H4 (cell line): ENCODE measurements at regions not wholly inside any gene's neighbourhood (a gene's known extent, or its start where the extent isn't known, plus 50 kb on each side); places are given as distances from the start of the nearest gene placed in this dataset.
A peak's percentile ranks its signal among the peaks of the same experiment; 100 is the strongest.

Experiments used
- DNase-seq: peaks from one replicate; pipeline ENCODE4 v3.0.0-alpha.2; 2015; ENCODE audit warnings: low spot score

- DNase-seq, result peak; percentile 32
Measured at GRCh38 chr5:39518516-39518915, 93.7 kb upstream of the DAB2 start.

DNA sequence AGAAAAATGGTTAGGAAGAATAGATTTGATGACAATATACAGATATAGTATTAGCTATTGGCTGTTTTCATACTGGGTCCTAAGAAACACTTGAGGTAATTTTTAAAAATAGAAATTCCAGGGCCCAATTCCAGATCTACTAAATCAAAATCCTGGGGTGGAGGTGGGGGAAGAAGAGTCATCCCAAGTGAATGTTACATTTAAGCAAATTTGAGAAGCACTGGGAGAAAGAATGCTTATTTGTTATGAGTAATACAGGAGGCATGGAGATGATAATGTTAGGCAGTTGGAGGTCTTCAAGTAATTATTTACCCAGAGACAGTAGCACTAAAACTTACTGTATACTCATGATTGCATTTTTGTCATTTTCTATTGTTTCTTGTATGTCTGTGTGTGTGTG, 93.0 kb upstream of the DAB2 start:
- peak; percentile 33 for DNase-seq

GRCh38 chr5:39515881-39516280, 91.1 kb upstream of the DAB2 start:
- DNase-seq, result no peak

DNA sequence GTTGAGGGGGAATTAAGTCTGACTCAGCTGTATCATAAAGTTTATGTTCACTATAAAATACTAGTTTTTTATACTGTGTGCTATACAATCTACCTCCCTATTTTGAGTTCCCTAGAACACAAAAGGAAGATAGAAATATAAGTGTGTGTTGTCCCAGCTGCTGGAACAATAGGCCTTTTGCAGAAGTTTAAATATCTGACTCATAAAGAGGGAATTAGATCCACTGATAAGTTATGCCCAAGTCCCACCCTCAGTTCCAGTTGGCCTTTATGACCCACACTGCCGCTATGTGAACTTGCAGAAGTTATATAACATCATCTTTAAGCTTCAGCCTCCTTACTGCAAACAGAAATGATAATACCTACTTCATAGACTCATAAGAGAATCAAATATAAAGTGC, 88.5 kb upstream of the DAB2 start:
- DNase-seq, result peak; percentile 17

GRCh38 chr5:39506211-39506610, 81.4 kb upstream of the DAB2 start:
- no peak for DNase-seq

GRCh38 chr5:39505791-39506190, 81.0 kb upstream of the DAB2 start:
- DNase-seq, result no peak

DNA sequence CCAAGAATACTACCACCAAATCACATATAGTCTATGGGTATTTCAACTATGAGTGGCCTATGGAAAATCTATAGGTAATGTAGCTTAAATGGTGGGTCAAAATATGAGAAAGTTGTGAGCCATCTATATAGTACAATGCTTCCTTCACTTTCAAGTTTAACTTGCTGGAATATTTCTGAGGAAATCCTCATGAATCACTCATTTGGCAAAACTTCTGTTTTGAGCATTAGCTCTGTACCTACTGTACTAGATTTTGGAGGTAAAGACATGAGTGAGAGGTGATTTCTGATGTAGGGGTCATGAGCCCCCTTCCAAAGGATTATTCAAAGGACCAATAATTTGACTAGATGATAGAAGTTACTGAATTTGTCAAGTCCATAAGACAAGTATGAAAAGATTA, 80.6 kb upstream of the DAB2 start:
- DNase-seq, result no peak

- no peak for DNase-seq
Measured at GRCh38 chr5:39503155-39503554, 78.4 kb upstream of the DAB2 start.

DNA sequence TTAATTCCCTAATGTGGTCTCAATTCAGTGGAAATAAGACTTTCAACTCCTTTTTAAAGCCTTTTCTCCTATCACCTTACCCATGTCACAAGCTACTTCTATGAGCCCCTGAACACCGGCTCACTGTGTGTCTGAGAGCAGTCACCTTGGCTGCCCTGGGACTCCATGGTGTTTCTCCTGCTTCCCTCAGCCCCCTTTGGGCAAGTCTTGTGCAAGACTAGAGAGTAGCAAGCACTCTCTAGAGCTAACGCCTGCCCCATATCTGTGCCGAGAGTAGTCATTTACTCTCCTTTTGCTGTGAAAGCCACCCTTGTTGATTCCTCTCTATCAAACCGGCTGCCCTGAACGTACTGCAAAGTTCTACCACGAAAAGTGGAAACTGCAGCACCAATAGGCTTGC, 77.9 kb upstream of the DAB2 start:
- no peak for DNase-seq

DNA sequence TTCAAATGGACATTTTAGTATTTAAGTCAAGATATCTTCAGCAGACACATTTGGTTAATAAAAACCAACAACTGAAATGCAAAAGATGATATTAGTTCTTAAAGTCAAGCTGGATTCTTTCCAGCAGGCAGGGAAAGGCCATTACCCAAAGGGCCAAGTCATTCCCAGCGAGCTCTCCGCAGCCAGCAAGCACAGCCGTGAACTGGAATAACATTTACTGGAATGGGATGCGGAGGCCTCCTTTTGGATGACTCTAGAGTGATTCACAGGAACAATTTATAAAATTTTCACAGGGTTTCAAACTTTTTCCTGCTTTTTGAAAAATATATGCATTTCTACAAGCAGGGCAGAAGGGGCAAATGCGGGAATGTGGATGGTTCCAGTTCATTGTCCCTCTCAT, 76.6 kb upstream of the DAB2 start:
- peak; percentile 58 for DNase-seq

GRCh38 chr5:39500551-39501175, 75.9 kb upstream of the DAB2 start:
- DNase-seq, result no peak

DNA sequence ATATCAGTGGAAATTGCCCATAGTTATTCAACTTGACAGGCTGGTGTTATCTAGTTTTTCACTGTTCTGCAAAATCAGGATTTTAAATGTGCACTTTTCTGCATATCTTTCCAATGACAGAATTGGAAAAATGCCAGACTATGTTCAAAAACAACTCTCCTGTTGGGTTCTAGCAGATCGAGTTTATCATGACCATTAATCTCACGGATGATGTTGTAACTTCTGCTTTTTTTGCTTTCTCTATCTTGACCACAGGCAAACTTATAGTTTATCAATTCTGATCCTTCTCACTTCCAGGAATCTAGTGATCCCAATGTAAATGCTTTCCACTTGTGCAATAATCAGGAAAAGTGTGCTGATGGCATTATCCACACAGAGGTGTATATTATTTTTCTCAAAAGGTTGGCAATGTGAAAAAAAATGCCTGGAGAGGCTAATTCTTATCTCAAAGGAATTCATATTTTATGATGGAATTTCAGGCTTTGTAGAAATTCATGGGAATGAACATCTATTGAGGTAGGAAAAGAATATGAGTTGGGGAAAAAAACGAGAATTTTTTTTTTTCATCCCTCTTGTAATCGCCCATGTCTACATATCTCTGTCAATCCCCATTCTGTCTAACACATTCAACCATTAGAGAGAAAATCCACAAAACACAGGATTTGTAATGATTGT, 73.6 kb upstream of the DAB2 start:
- no peak for DNase-seq

DNA sequence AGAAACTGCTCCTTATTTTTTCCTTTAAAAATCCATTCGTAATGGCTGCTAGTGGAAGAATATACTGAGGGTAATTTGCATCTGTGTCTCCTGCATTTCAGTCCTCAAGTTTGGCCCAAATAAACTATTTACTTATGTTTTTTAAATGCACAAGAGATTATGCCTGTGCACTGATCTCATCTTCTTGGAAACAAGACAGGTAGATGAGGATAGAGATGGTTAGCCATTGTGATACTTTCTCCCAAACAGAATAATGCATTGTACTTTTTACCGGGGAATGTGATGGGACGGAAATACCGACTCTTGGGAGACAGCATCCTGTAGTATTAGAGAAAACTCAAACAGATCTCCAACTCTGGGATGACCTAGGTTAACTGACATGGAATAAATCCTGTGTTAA, 72.5 kb upstream of the DAB2 start:
- no peak for DNase-seq

- DNase-seq, result no peak
Measured at GRCh38 chr5:39495227-39495626, 70.4 kb upstream of the DAB2 start.

- DNase-seq, result no peak
Measured at GRCh38 chr5:39494534-39494933, 69.8 kb upstream of the DAB2 start.

DNA sequence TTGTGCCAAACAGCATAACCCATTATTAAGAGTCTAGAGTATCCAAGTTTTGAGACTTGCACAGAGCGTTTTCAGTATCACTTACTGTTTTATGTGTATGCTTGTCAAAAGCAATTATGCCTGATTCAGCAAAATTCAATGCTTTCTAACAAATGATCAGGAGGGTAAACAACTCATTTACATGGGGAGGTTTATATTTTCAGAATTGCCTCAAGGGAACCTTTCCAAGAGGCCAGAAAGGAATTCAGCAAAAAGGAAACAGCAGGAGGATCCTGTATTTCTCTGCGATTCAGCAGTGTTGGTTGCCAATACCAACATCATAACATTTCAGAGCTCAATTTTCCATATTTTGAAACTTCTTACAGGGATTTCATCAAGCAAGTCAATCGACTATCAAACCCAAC, 69.3 kb upstream of the DAB2 start:
- DNase-seq, result no peak

DNA sequence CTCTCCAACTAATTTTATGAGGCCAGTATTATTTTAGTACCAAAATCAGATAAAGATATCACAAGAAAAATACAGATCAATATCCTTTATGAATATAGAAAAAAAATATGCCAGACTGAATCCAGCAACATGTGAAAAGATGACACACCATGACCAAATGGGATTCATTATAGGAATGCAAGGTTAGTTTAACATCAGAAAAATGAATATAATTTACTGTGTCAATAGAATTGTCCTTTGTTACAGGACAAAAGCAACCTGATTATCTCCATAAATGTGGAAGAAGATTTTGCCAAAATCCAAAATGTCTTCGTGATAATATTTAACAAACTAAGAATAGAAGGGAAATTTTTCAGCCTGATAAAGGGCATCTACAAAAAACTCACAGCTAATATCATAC, 66.4 kb upstream of the DAB2 start:
- DNase-seq, result no peak

- DNase-seq, result no peak
Measured at GRCh38 chr5:39489263-39489662, 64.5 kb upstream of the DAB2 start.

DNA sequence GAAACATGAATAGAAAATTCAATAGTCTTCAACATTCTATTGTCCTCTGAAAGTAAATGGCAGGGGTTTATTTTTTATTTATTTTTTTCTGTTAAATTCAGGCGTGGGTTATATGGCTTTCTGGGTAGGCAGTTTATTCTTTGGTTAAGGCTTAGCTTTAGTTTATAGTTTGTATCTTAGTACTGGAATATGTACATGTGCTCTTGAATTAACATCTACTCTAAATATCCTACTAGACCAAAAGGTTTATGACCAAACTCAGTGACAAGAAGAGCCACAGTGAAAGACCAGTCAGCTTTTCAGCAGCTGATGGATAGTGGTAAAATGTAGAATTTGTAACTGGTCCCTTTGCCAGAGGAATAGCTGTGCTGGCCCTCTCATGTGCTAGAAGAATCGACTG, 62.0 kb upstream of the DAB2 start:
- no peak for DNase-seq

GRCh38 chr5:39486361-39486760, 61.6 kb upstream of the DAB2 start:
- DNase-seq, result no peak

- DNase-seq, result no peak
Measured at GRCh38 chr5:39485079-39485478, 60.3 kb upstream of the DAB2 start.

GRCh38 chr5:39484673-39485072, 59.9 kb upstream of the DAB2 start:
- no peak for DNase-seq

DNA sequence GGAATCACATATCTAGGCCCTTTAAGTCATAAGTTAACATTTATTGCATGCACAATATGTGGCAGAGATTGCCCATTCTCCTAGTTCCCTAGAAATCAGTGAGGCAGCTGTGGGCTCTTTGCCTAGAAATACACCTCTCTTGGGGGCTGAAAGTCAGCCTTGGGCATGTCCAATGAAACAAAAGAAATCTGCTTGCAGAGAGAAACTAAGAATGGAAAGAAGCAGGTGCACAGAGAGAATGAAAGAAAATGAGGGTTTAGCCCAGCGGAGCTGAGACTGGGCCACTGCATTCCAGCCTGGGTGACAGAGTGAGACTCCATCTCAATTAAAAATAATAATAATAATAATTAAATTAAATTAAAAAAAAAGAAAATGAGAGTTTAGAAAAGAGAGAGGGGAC, 57.3 kb upstream of the DAB2 start:
- no peak for DNase-seq

DNA sequence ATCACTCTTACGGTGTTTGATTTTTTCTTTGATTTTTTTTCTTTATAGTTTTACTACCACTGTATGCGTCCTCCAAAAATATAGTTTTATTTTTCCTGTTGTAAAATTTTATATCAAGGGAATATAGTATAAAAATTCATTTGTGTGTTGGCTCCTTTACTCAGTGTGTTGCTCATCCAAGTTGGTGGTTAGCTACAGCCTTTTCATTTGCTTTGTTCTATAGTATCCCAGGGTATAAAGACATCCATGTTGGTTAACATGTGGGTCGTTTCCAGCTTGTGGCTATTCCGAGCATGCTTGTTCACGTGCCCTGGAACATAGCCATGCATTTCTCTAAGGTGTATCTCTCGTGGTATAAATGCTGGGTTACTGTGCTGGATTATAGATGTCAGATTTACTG, 54.8 kb upstream of the DAB2 start:
- no peak for DNase-seq
